Mucosa of descending colon (tissue), 3 donors: ENCODE measurements at regions not wholly inside any gene's neighbourhood (a gene's known extent, or its start where the extent isn't known, plus 50 kb on each side); places are given as distances from the start of the nearest gene placed in this dataset.
"Not testable (repeated sequence)": the region's sequence is repeated elsewhere in the genome, so short reads cannot be mapped to it uniquely, and the experiment has no call there.

Experiments used
- ATAC-seq: fragments of 200-7000 bp; cut with Tn5 transposase; one replicate; pipeline ENCODE4 v1.9.1; 2020; ENCODE audit warnings: mild to moderate bottlenecking, moderate library complexity
- DNase-seq, 3 donors: peaks; one replicate each; pipeline ENCODE4 v3.0.0-alpha.2; 2020
- H3K36me3 ChIP-seq: fragments of 200-600 bp; one replicate; pipeline ENCODE4 v1.8.0; 2021; ENCODE audit warnings: low read depth, mild to moderate bottlenecking
- H3K4me1 ChIP-seq: fragments of 200-600 bp; one replicate; pipeline ENCODE4 v1.8.0; 2021; ENCODE audit warnings: low read depth, mild to moderate bottlenecking
- H3K4me3 ChIP-seq: fragments of 200-600 bp; one replicate; pipeline ENCODE4 v1.8.0; 2021; ENCODE audit warnings: mild to moderate bottlenecking
- H3K9me3 ChIP-seq: fragments of 200-600 bp; one replicate; pipeline ENCODE4 v1.8.0; 2021; ENCODE audit warnings: mild to moderate bottlenecking
- intact Hi-C, 2 donors: fragments of 100-400 bp; cut with DNase I in 1 of 2; cut with micrococcal nuclease in 1 of 2; formaldehyde crosslinking; loops; one replicate each; pipeline versions ENCODE4 v1.11.0 to v1.11.1; 2022; cut with DNase I, micrococcal nuclease
- TF ChIP-seq, protein P1 (sequence below): fragments of 200-600 bp; IDR thresholded peaks from one replicate; pipeline ENCODE4 v1.8.0; 2022; ENCODE audit warnings: antibody characterized with exemption, mild to moderate bottlenecking
- donor health status: DM: no; HTN: no; CAD: no; lungs with moderate emphysema.
- donor health status: DM: no; HTN: no; CAD: no.
- donor health status: DM: no; HTN: yes; CAD: no.

DNA sequence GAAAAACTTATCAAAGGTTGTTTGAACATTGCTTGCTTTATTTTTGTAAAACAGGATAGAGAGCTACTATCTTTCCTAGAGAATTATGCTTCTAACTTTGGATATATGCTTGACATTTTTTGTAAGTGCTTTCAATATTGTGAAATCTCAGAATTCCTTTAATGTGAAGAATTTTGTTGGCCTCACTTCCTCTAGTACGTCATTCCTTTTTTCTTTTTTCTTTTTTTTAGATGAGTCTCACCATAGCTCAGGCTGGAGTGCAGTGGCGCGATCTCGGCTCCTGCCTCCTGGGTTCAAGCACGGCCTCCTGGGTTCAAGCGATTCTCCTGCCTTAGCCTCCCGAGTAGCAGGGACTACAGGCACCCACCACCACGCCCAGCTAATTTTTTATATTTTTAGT lies 668.1 kb downstream of the RFPL4B start:
- H3K9me3 ChIP-seq, result no peaks in the 10 kb centered on the region
- ATAC-seq (no peak), DNase-seq (no peak)
- peaks cover 8% of the 10 kb centered on the region for H3K4me1 ChIP-seq
- no peak overlapping the region for H3K4me3 ChIP-seq
- intact Hi-C loops, result no loop called here
- TF ChIP-seq, protein P1, sequence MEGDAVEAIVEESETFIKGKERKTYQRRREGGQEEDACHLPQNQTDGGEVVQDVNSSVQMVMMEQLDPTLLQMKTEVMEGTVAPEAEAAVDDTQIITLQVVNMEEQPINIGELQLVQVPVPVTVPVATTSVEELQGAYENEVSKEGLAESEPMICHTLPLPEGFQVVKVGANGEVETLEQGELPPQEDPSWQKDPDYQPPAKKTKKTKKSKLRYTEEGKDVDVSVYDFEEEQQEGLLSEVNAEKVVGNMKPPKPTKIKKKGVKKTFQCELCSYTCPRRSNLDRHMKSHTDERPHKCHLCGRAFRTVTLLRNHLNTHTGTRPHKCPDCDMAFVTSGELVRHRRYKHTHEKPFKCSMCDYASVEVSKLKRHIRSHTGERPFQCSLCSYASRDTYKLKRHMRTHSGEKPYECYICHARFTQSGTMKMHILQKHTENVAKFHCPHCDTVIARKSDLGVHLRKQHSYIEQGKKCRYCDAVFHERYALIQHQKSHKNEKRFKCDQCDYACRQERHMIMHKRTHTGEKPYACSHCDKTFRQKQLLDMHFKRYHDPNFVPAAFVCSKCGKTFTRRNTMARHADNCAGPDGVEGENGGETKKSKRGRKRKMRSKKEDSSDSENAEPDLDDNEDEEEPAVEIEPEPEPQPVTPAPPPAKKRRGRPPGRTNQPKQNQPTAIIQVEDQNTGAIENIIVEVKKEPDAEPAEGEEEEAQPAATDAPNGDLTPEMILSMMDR, result no peak
- no peaks in the 10 kb centered on the region for H3K36me3 ChIP-seq

DNA sequence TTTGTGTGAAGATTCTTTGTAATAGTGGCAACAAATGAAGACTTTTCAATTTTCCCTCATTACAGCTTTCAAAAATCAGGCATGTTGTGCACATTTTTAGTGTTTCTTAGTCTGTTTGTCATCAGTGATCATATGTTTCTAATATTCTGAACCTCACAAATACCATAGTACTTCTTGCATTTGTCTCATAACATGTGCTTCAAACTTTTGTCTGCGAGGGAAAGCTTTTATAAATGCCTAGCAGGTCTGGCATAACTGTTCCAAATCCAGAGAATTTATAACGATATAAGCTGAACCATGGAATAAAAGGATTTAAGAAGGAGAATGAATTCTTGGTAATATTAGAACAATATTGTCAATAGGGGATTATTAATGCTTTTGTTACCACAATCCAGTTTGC lies 670.2 kb downstream of the RFPL4B start:
- TF ChIP-seq, protein P1, result no peak
- no peaks in the 10 kb centered on the region for H3K36me3 ChIP-seq
- ATAC-seq, result no peak
- H3K4me1 ChIP-seq, result peaks cover 8% of the 10 kb centered on the region
- H3K9me3 ChIP-seq, result no peaks in the 10 kb centered on the region
- DNase-seq, result no peak
- no peak overlapping the region for H3K4me3 ChIP-seq
- intact Hi-C loops, result no loop called here

DNA sequence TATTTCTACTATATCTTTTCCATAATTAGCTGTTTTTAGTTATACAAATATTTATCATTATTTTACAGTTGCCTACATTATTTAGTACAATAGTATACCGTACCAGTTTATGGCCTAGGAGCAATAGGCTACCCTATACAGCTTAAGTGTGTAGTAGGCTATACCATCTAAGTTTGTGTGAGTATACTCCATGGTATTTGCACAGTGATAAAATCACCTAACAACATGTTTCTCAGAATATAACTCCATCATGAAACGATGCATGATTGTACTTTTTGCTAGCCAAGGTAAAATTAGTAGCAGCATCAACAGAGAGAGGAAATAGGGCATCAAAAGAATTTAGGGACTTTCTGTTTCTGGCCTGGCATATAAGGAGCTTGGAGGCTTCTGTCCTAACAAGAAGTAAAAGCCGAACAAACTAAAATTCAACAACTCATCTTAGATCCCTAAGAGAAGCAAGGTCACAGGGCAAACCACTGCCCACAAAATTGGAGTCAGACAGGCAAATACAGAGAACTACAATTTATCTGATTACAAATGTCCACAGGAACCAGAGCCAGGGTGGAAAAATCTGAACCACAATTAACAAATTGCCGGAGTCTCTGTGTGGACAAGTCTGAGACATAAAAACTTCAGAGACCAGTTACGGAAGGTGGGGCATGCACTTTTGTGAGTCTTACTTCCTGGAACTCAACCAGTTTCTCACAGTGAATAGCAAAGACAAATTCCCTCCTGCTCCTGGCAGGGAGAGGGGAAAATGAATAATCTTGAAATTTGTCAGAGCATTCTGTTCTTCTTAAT lies 671.4 kb downstream of the RFPL4B start:
- Histone ChIP-seq H3K9me3 (no peaks in the 10 kb centered on the region), H3K4me3 (no peak overlapping the region), H3K36me3 (no peaks in the 10 kb centered on the region), H3K4me1 (peaks cover 8% of the 10 kb centered on the region)
- intact Hi-C loops, result no loop called here
- peak in 1 of 3 donors; percentile 56 for DNase-seq
- peak; percentile 95 for ATAC-seq
- TF ChIP-seq, protein P1, result no peak

DNA sequence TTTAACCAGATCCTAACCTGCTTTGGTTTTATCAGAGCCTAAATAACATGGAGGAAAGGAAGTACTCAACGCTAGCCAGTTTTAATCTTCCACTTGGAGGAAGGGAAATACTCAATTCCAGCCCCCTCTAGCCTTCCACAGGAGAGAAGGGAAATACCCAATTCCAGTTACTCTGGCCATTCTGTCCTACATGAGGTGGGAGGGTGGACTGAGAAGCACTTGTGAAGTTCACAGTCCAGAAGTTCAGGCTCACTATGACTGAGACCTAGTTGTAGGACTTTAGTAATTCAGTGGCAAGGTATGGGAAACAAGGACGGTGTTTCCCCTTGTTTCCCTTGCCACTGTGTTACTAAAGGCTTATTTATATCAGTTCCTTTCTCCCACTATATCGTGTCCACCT lies 672.0 kb downstream of the RFPL4B start:
- Histone ChIP-seq H3K4me3 (no peak overlapping the region), H3K4me1 (peaks cover 8% of the 10 kb centered on the region), H3K36me3 (no peaks in the 10 kb centered on the region), H3K9me3 (no peaks in the 10 kb centered on the region)
- ATAC-seq, result peak; percentile 62
- intact Hi-C loops, result no loop called here
- DNase-seq, result no peak
- TF ChIP-seq, protein P1, result no peak

DNA sequence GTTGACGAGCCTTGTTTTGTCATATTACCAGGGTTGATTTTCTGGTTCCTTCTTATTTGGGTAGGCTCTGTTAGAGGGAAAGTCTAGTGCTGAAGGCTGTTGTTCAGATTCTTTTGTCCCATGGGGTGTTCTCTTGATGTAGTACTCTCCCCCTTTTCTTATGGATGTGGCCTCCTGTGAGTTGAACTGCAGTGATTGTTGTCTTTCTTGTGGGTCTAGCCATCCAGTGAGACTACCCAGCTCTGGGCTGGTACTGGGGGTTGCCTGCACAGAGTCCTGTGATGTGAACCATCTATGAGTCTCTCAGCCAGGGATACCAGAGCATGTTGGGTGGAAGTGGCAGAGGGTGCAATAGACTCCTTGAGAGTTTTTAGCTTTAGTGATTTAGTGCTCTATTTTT lies 680.6 kb downstream of the RFPL4B start:
- H3K36me3 ChIP-seq, result no peaks in the 10 kb centered on the region
- no peak overlapping the region for H3K4me3 ChIP-seq
- DNase-seq, result no peak
- H3K4me1 ChIP-seq, result no peaks in the 10 kb centered on the region
- H3K9me3 ChIP-seq, result no peaks in the 10 kb centered on the region
- no peak for ATAC-seq
- intact Hi-C loops, result no loop called here
- TF ChIP-seq, protein P1, result no peak

DNA sequence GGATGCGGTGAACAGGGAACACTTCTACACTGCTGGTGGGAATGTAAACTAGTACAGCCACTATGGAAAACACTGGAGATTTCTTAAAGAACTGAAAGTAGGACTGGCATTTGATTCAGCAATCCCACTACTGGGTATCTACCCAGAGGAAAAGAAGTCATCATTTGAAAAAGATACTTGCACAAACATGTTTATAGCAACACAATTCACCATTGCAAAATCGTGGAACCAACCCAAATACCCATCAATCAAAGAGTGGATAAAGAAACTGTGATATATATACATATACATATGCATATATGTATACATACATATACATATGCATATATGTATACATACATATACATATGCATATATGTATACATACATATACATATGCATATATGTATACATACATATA lies 682.0 kb downstream of the RFPL4B start:
- ATAC-seq, H3K4me1 ChIP-seq, H3K36me3 ChIP-seq, H3K4me3 ChIP-seq, intact Hi-C loops, DNase-seq, H3K9me3 ChIP-seq: not testable (repeated sequence)
